ENCODE measurements at regions not wholly inside any gene's neighbourhood (a gene's known extent, or its start where the extent isn't known, plus 50 kb on each side); places are given as distances from the start of the nearest gene placed in this dataset.

- no peak for DNase-seq (ENCODE audit: low read depth)
- TF ChIP-seq CTCF (IDR thresholded peaks at IDR 0.05; ENCODE audit: insufficient read depth, low read length, severe bottlenecking), result no peak
- no peaks in the 10 kb centered on the region for H3K36me3 ChIP-seq (ENCODE audit: control insufficient read depth, insufficient read depth, low read length)
Measured at GRCh38 chr3:14340960-14341708, 61.3 kb upstream of the SLC6A6 start.

GRCh38 chr3:14343338-14344112, 58.9 kb upstream of the SLC6A6 start:
- Histone ChIP-seq H3K27me3 (ENCODE audit: control insufficient read depth, insufficient read depth, low read length) (peaks cover 2% of the 10 kb centered on the region), H3K36me3 (ENCODE audit: control insufficient read depth, insufficient read depth, low read length) (no peaks in the 10 kb centered on the region), H3K4me3 (ENCODE audit: low read depth, low read length) (no peak overlapping the region)
- no peak for DNase-seq (ENCODE audit: low read depth)
- no peak for FAIRE-seq
- TF ChIP-seq CTCF (IDR thresholded peaks at IDR 0.05; ENCODE audit: insufficient read depth, low read length, severe bottlenecking), result no peak

More at GRCh38 chr3:14340960-14341708, 61.3 kb upstream of the SLC6A6 start:
- Histone ChIP-seq H3K4me3 (ENCODE audit: low read depth, low read length) (no peak overlapping the region), H3K27me3 (ENCODE audit: control insufficient read depth, insufficient read depth, low read length) (no peaks in the 10 kb centered on the region)
- no peak for FAIRE-seq

GRCh38 chr3:14344351-14344750, 58.1 kb upstream of the SLC6A6 start:
- no peak for TF ChIP-seq CTCF (IDR thresholded peaks at IDR 0.05; ENCODE audit: insufficient read depth, low read length, severe bottlenecking)
- no peak for FAIRE-seq
- Histone ChIP-seq H3K4me3 (ENCODE audit: low read depth, low read length) (no peak overlapping the region), H3K27me3 (ENCODE audit: control insufficient read depth, insufficient read depth, low read length) (peaks cover 2% of the 10 kb centered on the region), H3K36me3 (ENCODE audit: control insufficient read depth, insufficient read depth, low read length) (no peaks in the 10 kb centered on the region)
- no peak for DNase-seq (ENCODE audit: low read depth)

- FAIRE-seq, result no peak
- no peak for TF ChIP-seq CTCF (IDR thresholded peaks at IDR 0.05; ENCODE audit: insufficient read depth, low read length, severe bottlenecking)
Measured at GRCh38 chr3:14345496-14346150, 56.8 kb upstream of the SLC6A6 start.

GRCh38 chr3:14346191-14346590, 56.2 kb upstream of the SLC6A6 start:
- no peak for TF ChIP-seq CTCF (IDR thresholded peaks at IDR 0.05; ENCODE audit: insufficient read depth, low read length, severe bottlenecking)
- no peak overlapping the region for H3K4me3 ChIP-seq (ENCODE audit: low read depth, low read length)
- peak; percentile 77 for FAIRE-seq
- peaks cover 2% of the 10 kb centered on the region for H3K27me3 ChIP-seq (ENCODE audit: control insufficient read depth, insufficient read depth, low read length)
- H3K36me3 ChIP-seq (ENCODE audit: control insufficient read depth, insufficient read depth, low read length), result no peaks in the 10 kb centered on the region
- DNase-seq (ENCODE audit: low read depth), result no peak

More at GRCh38 chr3:14345496-14346150, 56.8 kb upstream of the SLC6A6 start:
- Histone ChIP-seq H3K4me3 (ENCODE audit: low read depth, low read length) (no peak overlapping the region), H3K36me3 (ENCODE audit: control insufficient read depth, insufficient read depth, low read length) (no peaks in the 10 kb centered on the region), H3K27me3 (ENCODE audit: control insufficient read depth, insufficient read depth, low read length) (peaks cover 2% of the 10 kb centered on the region)
- DNase-seq (ENCODE audit: low read depth), result peak; percentile 39
